Caco-2 (cell line): ENCODE measurements at regions not wholly inside any gene's neighbourhood (a gene's known extent, or its start where the extent isn't known, plus 50 kb on each side); places are given as distances from the start of the nearest gene placed in this dataset.

Source experiments
- BruUV-seq: library from RNA; stranded (reverse); fragments of 400-500 nt; replicated peaks from 2 replicates; lab custom pipeline; 2021; lab: Mats Ljungman, UMichigan
- CTCF ChIA-PET: fragments of 300-600 bp; sonication (Branson Sonifier 250); formaldehyde crosslinking; loops from one replicate; lab custom pipeline; 2022; ENCODE audit warnings: antibody characterized with exemption; lab: Charles Lee
- POLR2A ChIA-PET: fragments of 300-600 bp; sonication (Branson Sonifier 250); formaldehyde crosslinking; loops from one replicate; lab custom pipeline; 2022; ENCODE audit warnings: antibody characterized with exemption; lab: Charles Lee
- DNase-seq, 2 experiments: peaks; one replicate each; pipeline versions ENCODE4 v3.0.0 to v3.0.0-alpha.2; 2020 to 2022
- H3K27me3 ChIP-seq: replicated peaks from 2 replicates; pipeline ENCODE4 v1.6.0; 2011; ENCODE audit warnings: low read length; ENCODE audit not compliant: control insufficient read depth, insufficient read depth
- H3K36me3 ChIP-seq: 2 replicates; pipeline ENCODE4 v1.5.1; 2011; ENCODE audit warnings: low read length; ENCODE audit not compliant: control insufficient read depth, insufficient read depth
- H3K4me1 ChIP-seq: fragments of 250-450 bp; sonication (Bioruptor Pico); 2 replicates; pipeline ENCODE4 v1.5.1; 2020; ENCODE audit warnings: mild to moderate bottlenecking
- H3K4me3 ChIP-seq: 2 replicates; pipeline ENCODE4 v1.5.1; 2011; ENCODE audit warnings: low read depth, mild to moderate bottlenecking, control low read depth, low read length
- H3K9me3 ChIP-seq: fragments of 250-450 bp; sonication (Bioruptor Pico); 2 replicates; pipeline ENCODE4 v1.5.1; 2020; ENCODE audit warnings: mild to moderate bottlenecking, moderate library complexity
- H3K27ac Mint-ChIP-seq: one replicate; pipeline ENCODE4 v1.8.0; 2022; ENCODE audit warnings: mixed read lengths; ENCODE audit not compliant: unreplicated experiment
- H3K27me3 Mint-ChIP-seq: one replicate; pipeline ENCODE4 v1.8.0; 2022; ENCODE audit warnings: mixed read lengths; ENCODE audit not compliant: insufficient read depth, unreplicated experiment
- H3K36me3 Mint-ChIP-seq: one replicate; pipeline ENCODE4 v1.8.0; 2022; ENCODE audit warnings: mild to moderate bottlenecking, mixed read lengths; ENCODE audit not compliant: insufficient read depth, unreplicated experiment
- H3K4me1 Mint-ChIP-seq: one replicate; pipeline ENCODE4 v1.8.0; 2022; ENCODE audit warnings: low read depth, mixed read lengths; ENCODE audit not compliant: unreplicated experiment
- H3K4me3 Mint-ChIP-seq: one replicate; pipeline ENCODE4 v1.8.0; 2022; ENCODE audit warnings: mild to moderate bottlenecking, moderate library complexity, mixed read lengths; ENCODE audit not compliant: unreplicated experiment
- H3K9me3 Mint-ChIP-seq: one replicate; pipeline ENCODE4 v1.8.0; 2022; ENCODE audit warnings: mixed read lengths; ENCODE audit not compliant: unreplicated experiment
- intact Hi-C: fragments of 100-400 bp; cut with micrococcal nuclease; formaldehyde crosslinking; loops from one replicate; pipeline ENCODE4 v1.10.0; 2022; ENCODE audit not compliant: unreplicated experiment
- TF ChIP-seq, protein P1 (sequence below), 2 experiments: fragments of 200-600 bp in 1 of 2; IDR thresholded peaks; 1 replicate in 1 of 2; 2 replicates in 1 of 2; pipeline versions ENCODE4 v1.5.1 to v1.8.0; 2011 to 2022; ENCODE audit warnings: antibody characterized with exemption in 1 of 2, control low read depth in 1 of 2, inconsistent platforms in 1 of 2, low read depth in 1 of 2, low read length in 1 of 2, mild to moderate bottlenecking in 1 of 2, moderate library complexity in 1 of 2; ENCODE audit not compliant: insufficient read depth in 1 of 2, severe bottlenecking in 1 of 2, unreplicated experiment in 1 of 2

DNA sequence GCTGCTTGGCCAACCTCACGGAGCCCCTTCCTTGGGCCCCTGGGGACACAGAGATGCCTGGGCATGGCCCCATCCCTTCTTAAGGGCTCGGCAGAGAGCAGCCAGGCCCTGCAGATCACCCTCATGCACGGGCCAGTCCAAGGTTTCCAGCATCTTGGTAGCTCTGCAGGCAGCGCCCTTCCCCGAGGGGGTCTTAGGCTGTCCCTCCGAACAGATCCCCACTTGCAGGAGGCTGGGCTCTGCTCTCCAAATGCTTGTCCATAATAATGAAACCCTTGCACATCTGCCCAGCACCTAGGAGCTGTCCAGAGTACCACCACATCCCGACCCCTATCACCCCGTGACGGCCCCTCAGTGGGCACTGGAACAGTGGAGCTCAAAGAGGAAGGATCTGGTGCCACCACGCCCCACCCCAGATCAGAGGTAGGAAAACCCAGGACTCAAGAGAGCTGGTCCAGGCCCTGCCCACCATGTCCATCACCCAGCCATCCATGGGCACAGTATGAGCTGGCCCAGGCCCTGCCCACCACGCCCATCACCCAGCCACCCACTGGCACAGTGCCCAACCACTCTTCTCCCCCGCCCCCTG is 92.5 kb upstream of the PRR5 start:
- no peak overlapping the region for H3K27ac Mint-ChIP-seq
- no peaks in the 10 kb centered on the region for H3K9me3 Mint-ChIP-seq
- peaks cover 10% of the 10 kb centered on the region for H3K9me3 ChIP-seq
- H3K36me3 ChIP-seq: no peaks in the 10 kb centered on the region
- ChIA-PET CTCF (no interaction called here), POLR2A (no interaction called here)
- DNase-seq: no peak
- no peaks in the 10 kb centered on the region; the same call in 1 of the 2 replicates for H3K27me3 ChIP-seq
- no peaks in the 10 kb centered on the region for H3K4me1 ChIP-seq
- no peaks in the 10 kb centered on the region for H3K4me1 Mint-ChIP-seq
- intact Hi-C loops: no loop called here
- no peak overlapping the region for H3K4me3 ChIP-seq
- no TSS peak for BruUV-seq
- H3K4me3 Mint-ChIP-seq: no peak overlapping the region
- peaks cover 12% of the 10 kb centered on the region for H3K27me3 Mint-ChIP-seq
- no peaks in the 10 kb centered on the region for H3K36me3 Mint-ChIP-seq
- TF ChIP-seq, protein P1, sequence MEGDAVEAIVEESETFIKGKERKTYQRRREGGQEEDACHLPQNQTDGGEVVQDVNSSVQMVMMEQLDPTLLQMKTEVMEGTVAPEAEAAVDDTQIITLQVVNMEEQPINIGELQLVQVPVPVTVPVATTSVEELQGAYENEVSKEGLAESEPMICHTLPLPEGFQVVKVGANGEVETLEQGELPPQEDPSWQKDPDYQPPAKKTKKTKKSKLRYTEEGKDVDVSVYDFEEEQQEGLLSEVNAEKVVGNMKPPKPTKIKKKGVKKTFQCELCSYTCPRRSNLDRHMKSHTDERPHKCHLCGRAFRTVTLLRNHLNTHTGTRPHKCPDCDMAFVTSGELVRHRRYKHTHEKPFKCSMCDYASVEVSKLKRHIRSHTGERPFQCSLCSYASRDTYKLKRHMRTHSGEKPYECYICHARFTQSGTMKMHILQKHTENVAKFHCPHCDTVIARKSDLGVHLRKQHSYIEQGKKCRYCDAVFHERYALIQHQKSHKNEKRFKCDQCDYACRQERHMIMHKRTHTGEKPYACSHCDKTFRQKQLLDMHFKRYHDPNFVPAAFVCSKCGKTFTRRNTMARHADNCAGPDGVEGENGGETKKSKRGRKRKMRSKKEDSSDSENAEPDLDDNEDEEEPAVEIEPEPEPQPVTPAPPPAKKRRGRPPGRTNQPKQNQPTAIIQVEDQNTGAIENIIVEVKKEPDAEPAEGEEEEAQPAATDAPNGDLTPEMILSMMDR (IDR thresholded peaks at IDR 0.05; ENCODE audit: insufficient read depth in 1 of 2, low read depth in 1 of 2, low read length in 1 of 2, severe bottlenecking in 1 of 2, unreplicated experiment in 1 of 2): no peak

DNA sequence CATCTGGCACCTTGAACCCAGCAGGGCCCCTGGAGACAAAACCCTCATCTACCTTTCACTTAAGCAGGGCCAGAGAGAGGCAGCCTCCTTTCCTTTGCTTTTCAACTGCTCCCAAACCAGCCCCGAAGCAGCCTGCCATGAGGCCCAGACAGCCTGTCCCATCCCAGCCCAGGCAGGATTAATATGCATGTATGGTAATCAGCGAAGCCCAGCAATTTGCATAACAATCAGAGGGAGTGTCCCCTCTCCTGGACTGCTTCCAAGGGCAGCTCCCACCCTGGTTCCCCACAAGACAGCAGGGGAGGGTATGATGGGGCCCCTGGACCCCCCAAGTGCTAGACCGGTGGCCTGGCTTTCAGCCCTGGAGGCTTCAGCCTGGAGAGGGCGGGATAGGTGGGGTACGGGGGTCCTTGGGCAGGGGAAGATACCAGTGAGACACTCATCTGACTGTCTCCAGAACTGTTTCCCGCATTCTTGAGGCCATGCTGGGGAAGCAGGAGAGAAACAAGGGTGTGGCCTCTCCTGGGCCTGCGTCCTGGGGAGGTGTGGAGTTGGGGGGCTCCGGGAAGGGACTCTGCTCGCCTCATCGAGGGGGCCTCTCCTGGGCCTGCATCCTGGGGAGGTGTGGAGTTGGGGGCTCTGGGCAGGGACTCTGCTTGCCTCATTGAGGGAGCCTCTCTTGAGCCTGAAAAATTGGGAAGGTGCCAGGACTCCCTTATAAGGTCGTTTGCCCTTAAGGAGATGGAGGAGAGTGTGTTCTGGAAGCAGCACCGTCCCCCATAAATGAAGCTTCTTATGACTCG is 93.2 kb upstream of the PRR5 start:
- intact Hi-C loops: no loop called here
- Histone ChIP-seq H3K4me3 (no peak overlapping the region), H3K9me3 (peaks cover 7% of the 10 kb centered on the region), H3K36me3 (no peaks in the 10 kb centered on the region), H3K4me1 (no peaks in the 10 kb centered on the region), H3K27me3 (no peaks in the 10 kb centered on the region; the same call in 1 of the 2 replicates)
- no peak overlapping the region for H3K27ac Mint-ChIP-seq
- H3K4me3 Mint-ChIP-seq: no peak overlapping the region
- no peaks in the 10 kb centered on the region for H3K4me1 Mint-ChIP-seq
- DNase-seq: no peak
- POLR2A ChIA-PET: no interaction called here
- BruUV-seq: no TSS peak
- H3K36me3 Mint-ChIP-seq: no peaks in the 10 kb centered on the region
- H3K9me3 Mint-ChIP-seq: no peaks in the 10 kb centered on the region
- CTCF ChIA-PET: no interaction called here
- TF ChIP-seq, protein P1 (IDR thresholded peaks at IDR 0.05; ENCODE audit: insufficient read depth in 1 of 2, low read depth in 1 of 2, low read length in 1 of 2, severe bottlenecking in 1 of 2, unreplicated experiment in 1 of 2): no peak
- H3K27me3 Mint-ChIP-seq: peaks cover 14% of the 10 kb centered on the region

- Histone ChIP-seq H3K9me3 (no peaks in the 10 kb centered on the region), H3K4me1 (no peaks in the 10 kb centered on the region), H3K27me3 (no peaks in the 10 kb centered on the region; the same call in 1 of the 2 replicates), H3K4me3 (no peak overlapping the region), H3K36me3 (no peaks in the 10 kb centered on the region)
- TF ChIP-seq, protein P1 (IDR thresholded peaks at IDR 0.05; ENCODE audit: insufficient read depth in 1 of 2, low read depth in 1 of 2, low read length in 1 of 2, severe bottlenecking in 1 of 2, unreplicated experiment in 1 of 2): no peak
- H3K9me3 Mint-ChIP-seq: no peaks in the 10 kb centered on the region
- H3K27ac Mint-ChIP-seq: no peak overlapping the region
- BruUV-seq: no TSS peak
- no peaks in the 10 kb centered on the region for H3K4me1 Mint-ChIP-seq
- no peak overlapping the region for H3K4me3 Mint-ChIP-seq
- POLR2A ChIA-PET: no interaction called here
- intact Hi-C loops: no loop called here
- CTCF ChIA-PET: no interaction called here
- no peak for DNase-seq
- H3K36me3 Mint-ChIP-seq: no peaks in the 10 kb centered on the region
- peaks cover 14% of the 10 kb centered on the region for H3K27me3 Mint-ChIP-seq
Measured at GRCh38 chr22:44606126-44606525, 95.9 kb upstream of the PRR5 start.
